Activated naive CD8-positive, alpha-beta T cell (primary cell): ENCODE measurements at regions not wholly inside any gene's neighbourhood (a gene's known extent, or its start where the extent isn't known, plus 50 kb on each side); places are given as distances from the start of the nearest gene placed in this dataset.

Experiments used
- H3K27ac Mint-ChIP-seq: one replicate; pipeline ENCODE4 v1.8.0; 2021; ENCODE audit warnings: mixed read lengths
- H3K27me3 Mint-ChIP-seq: one replicate; pipeline ENCODE4 v1.8.0; 2021; ENCODE audit warnings: mixed read lengths
- H3K36me3 Mint-ChIP-seq: one replicate; pipeline ENCODE4 v1.8.0; 2021; ENCODE audit warnings: mixed read lengths
- H3K4me1 Mint-ChIP-seq: one replicate; pipeline ENCODE4 v1.8.0; 2021; ENCODE audit warnings: low read depth, mixed read lengths
- H3K4me3 Mint-ChIP-seq: one replicate; pipeline ENCODE4 v1.8.0; 2021; ENCODE audit warnings: mild to moderate bottlenecking, mixed read lengths
- H3K9me3 Mint-ChIP-seq: one replicate; pipeline ENCODE4 v1.8.0; 2021; ENCODE audit warnings: low read depth, mixed read lengths

DNA sequence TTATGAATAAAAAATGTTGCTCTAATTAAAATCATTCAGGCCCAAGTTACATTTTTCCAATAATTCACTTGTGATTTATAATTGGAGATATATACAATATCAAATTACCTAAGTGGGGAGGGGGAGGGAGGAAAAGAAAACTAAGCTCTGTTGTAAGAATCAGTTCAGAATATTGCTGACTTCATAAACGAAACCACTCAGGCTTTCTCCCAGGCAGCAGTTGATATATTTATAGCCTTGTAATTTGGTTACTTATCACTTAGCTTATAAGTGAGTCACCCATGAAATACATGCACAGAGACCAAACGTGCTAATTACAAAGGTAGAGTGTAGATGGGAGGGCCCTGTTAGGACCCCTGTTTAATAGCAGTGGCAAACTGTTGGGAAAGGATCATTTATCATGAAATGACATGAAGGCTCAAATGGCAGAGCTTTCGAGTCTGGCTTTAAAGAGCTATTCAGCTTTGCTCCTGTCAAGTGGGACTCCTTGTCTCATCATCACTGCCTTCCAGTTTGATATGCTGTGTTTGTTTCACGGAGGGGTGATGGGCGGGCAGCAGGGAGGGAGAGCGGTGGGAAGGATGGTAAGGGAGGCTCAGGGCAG, 105.6 kb upstream of the PGRMC2 start:
- no peaks in the 10 kb centered on the region for H3K27me3 Mint-ChIP-seq
- no peak overlapping the region for H3K4me3 Mint-ChIP-seq
- no peak overlapping the region for H3K27ac Mint-ChIP-seq
- H3K9me3 Mint-ChIP-seq: no peaks in the 10 kb centered on the region
- no peaks in the 10 kb centered on the region for H3K36me3 Mint-ChIP-seq
- H3K4me1 Mint-ChIP-seq: no peaks in the 10 kb centered on the region

GRCh38 chr4:128390475-128390996, 102.9 kb upstream of the PGRMC2 start:
- no peak overlapping the region for H3K4me3 Mint-ChIP-seq
- H3K9me3 Mint-ChIP-seq: no peaks in the 10 kb centered on the region
- H3K27me3 Mint-ChIP-seq: no peaks in the 10 kb centered on the region
- H3K36me3 Mint-ChIP-seq: no peaks in the 10 kb centered on the region
- H3K27ac Mint-ChIP-seq: no peak overlapping the region
- no peaks in the 10 kb centered on the region for H3K4me1 Mint-ChIP-seq

- Mint-ChIP-seq H3K4me3 (no peak overlapping the region), H3K27ac (no peak overlapping the region), H3K9me3 (no peaks in the 10 kb centered on the region), H3K27me3 (no peaks in the 10 kb centered on the region), H3K36me3 (no peaks in the 10 kb centered on the region), H3K4me1 (no peaks in the 10 kb centered on the region)
Measured at GRCh38 chr4:128388796-128389195, 101.2 kb upstream of the PGRMC2 start.

DNA sequence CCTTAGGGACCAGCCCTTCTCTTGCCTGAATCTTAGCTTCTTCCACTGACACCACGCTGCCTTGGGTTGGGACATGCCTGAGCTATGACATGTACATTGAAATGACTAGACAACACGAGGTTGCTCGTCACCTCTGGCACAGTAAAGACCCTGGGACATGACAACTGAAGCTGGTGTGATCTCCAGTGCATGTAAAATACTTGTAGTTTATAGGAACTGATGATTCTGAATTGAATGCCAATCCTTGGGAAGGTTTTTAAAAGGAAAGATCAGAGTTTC, 100.7 kb upstream of the PGRMC2 start:
- H3K9me3 Mint-ChIP-seq: no peaks in the 10 kb centered on the region
- H3K27me3 Mint-ChIP-seq: no peaks in the 10 kb centered on the region
- no peaks in the 10 kb centered on the region for H3K4me1 Mint-ChIP-seq
- H3K36me3 Mint-ChIP-seq: no peaks in the 10 kb centered on the region
- no peak overlapping the region for H3K27ac Mint-ChIP-seq
- H3K4me3 Mint-ChIP-seq: no peak overlapping the region

- Mint-ChIP-seq H3K4me1 (no peaks in the 10 kb centered on the region), H3K27ac (no peak overlapping the region), H3K27me3 (no peaks in the 10 kb centered on the region), H3K9me3 (no peaks in the 10 kb centered on the region), H3K4me3 (no peak overlapping the region), H3K36me3 (no peaks in the 10 kb centered on the region)
Measured at GRCh38 chr4:128387600-128388351, 100.2 kb upstream of the PGRMC2 start.

DNA sequence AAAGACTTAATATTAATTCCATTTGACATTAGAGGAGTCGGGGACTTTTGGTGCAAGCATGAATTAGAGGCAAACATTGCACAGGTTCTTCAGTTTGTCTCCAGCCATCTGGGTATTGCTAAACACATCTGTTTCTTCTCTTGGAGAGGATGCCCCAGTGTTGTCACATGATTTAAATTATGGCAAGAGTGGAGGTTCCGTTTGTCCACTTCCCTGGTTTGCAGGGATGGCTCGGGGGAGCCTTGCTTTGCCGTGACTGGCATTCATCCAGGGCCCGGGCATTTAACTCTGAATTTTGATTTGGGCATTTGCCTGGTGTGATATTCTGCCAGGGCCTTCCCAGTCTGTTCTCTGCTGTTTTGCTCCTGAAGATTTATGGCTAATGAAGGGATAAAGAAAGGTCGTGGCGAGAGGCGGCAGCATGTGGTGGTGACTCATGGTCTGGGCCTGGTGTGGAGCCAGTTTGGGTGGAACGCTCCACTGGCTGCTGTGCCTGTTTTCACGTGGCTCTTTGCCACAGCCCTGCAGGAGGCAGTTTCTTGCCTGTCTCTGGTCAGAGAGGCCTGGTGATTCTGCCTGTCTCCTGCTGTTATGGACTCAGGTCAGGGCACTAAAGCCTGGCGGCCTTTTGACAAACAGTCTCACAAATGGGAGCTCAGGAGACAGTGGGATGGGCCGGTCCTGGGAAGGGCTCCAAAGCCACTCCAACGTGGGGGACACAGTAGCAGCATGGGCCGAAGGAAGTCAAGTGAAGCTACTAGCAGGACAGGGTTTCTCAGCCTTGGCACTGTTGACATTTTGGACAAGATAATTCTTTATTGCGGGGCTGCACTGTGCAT, 99.4 kb upstream of the PGRMC2 start:
- no peaks in the 10 kb centered on the region for H3K9me3 Mint-ChIP-seq
- H3K4me3 Mint-ChIP-seq: no peak overlapping the region

GRCh38 chr4:128385683-128386304, 98.2 kb upstream of the PGRMC2 start:
- Mint-ChIP-seq H3K27me3 (no peaks in the 10 kb centered on the region), H3K27ac (no peak overlapping the region), H3K4me3 (no peak overlapping the region), H3K9me3 (no peaks in the 10 kb centered on the region), H3K4me1 (no peaks in the 10 kb centered on the region), H3K36me3 (peaks cover 6% of the 10 kb centered on the region)

More for the DNA sequence above, 99.4 kb upstream of the PGRMC2 start:
- H3K36me3 Mint-ChIP-seq: peaks cover 6% of the 10 kb centered on the region
- H3K4me1 Mint-ChIP-seq: no peaks in the 10 kb centered on the region
- no peaks in the 10 kb centered on the region for H3K27me3 Mint-ChIP-seq
- H3K27ac Mint-ChIP-seq: no peak overlapping the region

GRCh38 chr4:128384765-128385598, 97.4 kb upstream of the PGRMC2 start:
- H3K4me3 Mint-ChIP-seq: no peak overlapping the region
- no peak overlapping the region for H3K27ac Mint-ChIP-seq
- H3K36me3 Mint-ChIP-seq: peaks cover 6% of the 10 kb centered on the region
- no peaks in the 10 kb centered on the region for H3K27me3 Mint-ChIP-seq
- no peaks in the 10 kb centered on the region for H3K4me1 Mint-ChIP-seq
- H3K9me3 Mint-ChIP-seq: no peaks in the 10 kb centered on the region

GRCh38 chr4:128384091-128384520, 96.5 kb upstream of the PGRMC2 start:
- H3K27me3 Mint-ChIP-seq: no peaks in the 10 kb centered on the region
- no peak overlapping the region for H3K4me3 Mint-ChIP-seq
- no peaks in the 10 kb centered on the region for H3K9me3 Mint-ChIP-seq
- H3K27ac Mint-ChIP-seq: no peak overlapping the region
- peaks cover 6% of the 10 kb centered on the region for H3K36me3 Mint-ChIP-seq
- no peaks in the 10 kb centered on the region for H3K4me1 Mint-ChIP-seq

DNA sequence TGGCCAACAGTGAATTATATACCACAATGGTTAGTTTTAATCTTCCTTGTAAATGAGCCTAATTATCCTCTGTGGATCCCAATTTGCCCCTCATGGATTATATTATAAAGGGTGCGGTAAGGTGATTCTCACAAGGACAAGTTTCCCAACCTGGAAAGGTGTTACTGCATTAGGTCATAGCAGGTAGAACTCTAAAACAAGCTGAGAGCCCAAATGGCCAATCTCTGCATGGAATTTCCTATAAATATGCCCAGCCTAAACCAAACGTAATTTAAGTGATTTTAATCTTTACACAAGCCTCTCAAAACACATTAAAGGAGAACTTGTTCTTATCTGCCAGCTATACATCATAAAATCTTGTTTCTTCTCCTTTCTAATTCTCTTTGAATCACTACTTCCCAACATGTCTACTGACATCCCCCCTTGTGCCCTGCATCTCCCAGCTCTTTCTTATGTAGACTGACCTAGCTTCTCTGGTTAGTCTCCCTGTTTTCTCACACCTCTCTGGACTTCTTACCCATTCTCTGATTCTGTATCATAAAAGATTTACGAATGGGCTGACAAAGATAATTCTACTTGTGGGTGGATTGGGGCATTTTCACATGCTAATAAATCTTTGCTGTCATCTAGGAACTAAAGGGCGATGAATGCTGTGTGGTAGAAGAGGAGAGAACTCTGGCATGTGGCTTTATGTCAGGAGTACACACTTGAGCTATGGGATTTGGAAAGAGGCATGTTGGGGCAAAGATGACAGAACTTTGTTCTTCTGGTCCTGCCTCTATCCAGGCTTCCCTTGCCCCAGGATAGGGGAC, 94.3 kb upstream of the PGRMC2 start:
- Mint-ChIP-seq H3K27ac (no peak overlapping the region), H3K4me3 (no peak overlapping the region), H3K9me3 (no peaks in the 10 kb centered on the region), H3K36me3 (peaks cover 11% of the 10 kb centered on the region), H3K4me1 (no peaks in the 10 kb centered on the region), H3K27me3 (no peaks in the 10 kb centered on the region)

- H3K27me3 Mint-ChIP-seq: no peaks in the 10 kb centered on the region
- H3K36me3 Mint-ChIP-seq: peaks cover 17% of the 10 kb centered on the region
- H3K27ac Mint-ChIP-seq: no peak overlapping the region
- H3K9me3 Mint-ChIP-seq: peaks cover 8% of the 10 kb centered on the region
- no peak overlapping the region for H3K4me3 Mint-ChIP-seq
- no peaks in the 10 kb centered on the region for H3K4me1 Mint-ChIP-seq
Measured at GRCh38 chr4:128380306-128380705, 92.7 kb upstream of the PGRMC2 start.

GRCh38 chr4:128379860-128380259, 92.2 kb upstream of the PGRMC2 start:
- peaks cover 8% of the 10 kb centered on the region for H3K9me3 Mint-ChIP-seq
- no peak overlapping the region for H3K4me3 Mint-ChIP-seq
- H3K27ac Mint-ChIP-seq: no peak overlapping the region
- H3K27me3 Mint-ChIP-seq: no peaks in the 10 kb centered on the region
- H3K4me1 Mint-ChIP-seq: no peaks in the 10 kb centered on the region
- H3K36me3 Mint-ChIP-seq: peaks cover 17% of the 10 kb centered on the region

- H3K4me1 Mint-ChIP-seq: no peaks in the 10 kb centered on the region
Measured at GRCh38 chr4:128378668-128379067, 91.1 kb upstream of the PGRMC2 start.

More at GRCh38 chr4:128378668-128379067, 91.1 kb upstream of the PGRMC2 start:
- no peak overlapping the region for H3K27ac Mint-ChIP-seq
- peaks cover 8% of the 10 kb centered on the region for H3K9me3 Mint-ChIP-seq
- H3K27me3 Mint-ChIP-seq: no peaks in the 10 kb centered on the region
- H3K36me3 Mint-ChIP-seq: peaks cover 20% of the 10 kb centered on the region
- H3K4me3 Mint-ChIP-seq: no peak overlapping the region
